MM.1S (cell line): ENCODE measurements at regions not wholly inside any gene's neighbourhood (a gene's known extent, or its start where the extent isn't known, plus 50 kb on each side); places are given as distances from the start of the nearest gene placed in this dataset.

ENCODE experiments used
- DNase-seq: peaks from one replicate; pipeline ENCODE4 v3.0.0-alpha.2; 2015
- H2AFZ ChIP-seq: fragments of 300-600 bp; sonication (generic); 2 replicates; pipeline ENCODE4 v1.6.0; 2016; ENCODE audit warnings: antibody characterized with exemption, low read length
- H3F3A ChIP-seq: fragments of 300-600 bp; sonication (generic); 2 replicates; pipeline ENCODE4 v1.6.1; 2016; ENCODE audit warnings: mild to moderate bottlenecking, antibody characterized with exemption, low read length, moderate library complexity, mixed read lengths; ENCODE audit not compliant: insufficient read depth
- H3K27ac ChIP-seq: fragments of 300-600 bp; sonication (generic); 2 replicates; pipeline ENCODE4 v1.5.1; 2016; ENCODE audit warnings: mild to moderate bottlenecking, low read length
- H3K27me3 ChIP-seq: fragments of 300-600 bp; sonication (generic); replicated peaks from 2 replicates; pipeline ENCODE4 v1.6.0; 2016; ENCODE audit warnings: low read length; ENCODE audit not compliant: insufficient read depth
- H3K36me3 ChIP-seq: fragments of 300-600 bp; sonication (generic); replicated peaks from 2 replicates; pipeline ENCODE4 v1.6.1; 2016; ENCODE audit warnings: mild to moderate bottlenecking, low read length, mixed read lengths; ENCODE audit not compliant: insufficient read depth
- H3K4me1 ChIP-seq: fragments of 300-600 bp; sonication (generic); 2 replicates; pipeline ENCODE4 v1.6.1; 2016; ENCODE audit warnings: low read length, mixed read lengths
- H3K4me2 ChIP-seq: fragments of 300-600 bp; sonication (generic); 2 replicates; pipeline ENCODE4 v1.6.0; 2016; ENCODE audit warnings: low read depth, low read length
- H3K4me3 ChIP-seq: fragments of 300-600 bp; sonication (generic); 2 replicates; pipeline ENCODE4 v1.5.1; 2016; ENCODE audit warnings: low read length, mixed read lengths
- H3K79me2 ChIP-seq: fragments of 300-600 bp; sonication (generic); 2 replicates; pipeline ENCODE4 v1.6.1; 2016; ENCODE audit warnings: mixed run types, low read length, mixed read lengths
- H3K9ac ChIP-seq: fragments of 300-600 bp; sonication (generic); 2 replicates; pipeline ENCODE4 v1.6.1; 2016; ENCODE audit warnings: low read length, mixed read lengths
- H3K9me2 ChIP-seq: fragments of 300-600 bp; sonication (generic); replicated peaks from 2 replicates; pipeline ENCODE4 v1.6.1; 2016; ENCODE audit warnings: mild to moderate bottlenecking, low read length, mixed read lengths; ENCODE audit not compliant: insufficient read depth
- H3K9me3 ChIP-seq: fragments of 300-600 bp; sonication (generic); replicated peaks from 2 replicates; pipeline ENCODE4 v1.6.1; 2016; ENCODE audit warnings: mild to moderate bottlenecking, low read length, mixed read lengths; ENCODE audit not compliant: insufficient read depth
- H4K20me1 ChIP-seq: fragments of 300-600 bp; sonication (generic); 2 replicates; pipeline ENCODE4 v1.6.1; 2016; ENCODE audit warnings: mild to moderate bottlenecking, low read length, moderate library complexity, mixed read lengths; ENCODE audit not compliant: insufficient read depth
- CTCF ChIP-seq: fragments of 300-600 bp; sonication (generic); IDR thresholded peaks from 2 replicates; pipeline ENCODE4 v1.5.1; 2016; ENCODE audit warnings: antibody characterized with exemption, low read length, mixed read lengths
- EZH2 ChIP-seq: fragments of 300-600 bp; sonication (generic); optimal IDR thresholded peaks from 2 replicates; pipeline ENCODE3; 2017; ENCODE audit warnings: low read depth, mild to moderate bottlenecking, antibody characterized with exemption, low read length, mixed read lengths
- EZH2phosphoT487 ChIP-seq: fragments of 300-600 bp; sonication (generic); IDR thresholded peaks from 2 replicates; pipeline ENCODE4 v1.6.1; 2018; ENCODE audit warnings: antibody characterized with exemption, low read length

GRCh38 chr2:16094811-16095210, 154.5 kb downstream of the MYCN start:
- no peak overlapping the region for H2AFZ ChIP-seq
- no peaks in the 10 kb centered on the region for H3F3A ChIP-seq
- no peak for TF ChIP-seq EZH2
- TF ChIP-seq EZH2phosphoT487: no peak
- TF ChIP-seq CTCF: no peak
- H3K9me2 ChIP-seq: no peaks in the 10 kb centered on the region
- no peaks in the 10 kb centered on the region for H3K9me3 ChIP-seq
- no peak overlapping the region for H3K4me3 ChIP-seq
- DNase-seq: no peak
- H4K20me1 ChIP-seq: no peaks in the 10 kb centered on the region
- H3K79me2 ChIP-seq: no peaks in the 10 kb centered on the region
- no peak overlapping the region for H3K4me2 ChIP-seq
- no peaks in the 10 kb centered on the region for H3K4me1 ChIP-seq
- no peaks in the 10 kb centered on the region for H3K36me3 ChIP-seq
- no peak overlapping the region for H3K9ac ChIP-seq
- no peak overlapping the region for H3K27ac ChIP-seq
- H3K27me3 ChIP-seq: no peaks in the 10 kb centered on the region

DNA sequence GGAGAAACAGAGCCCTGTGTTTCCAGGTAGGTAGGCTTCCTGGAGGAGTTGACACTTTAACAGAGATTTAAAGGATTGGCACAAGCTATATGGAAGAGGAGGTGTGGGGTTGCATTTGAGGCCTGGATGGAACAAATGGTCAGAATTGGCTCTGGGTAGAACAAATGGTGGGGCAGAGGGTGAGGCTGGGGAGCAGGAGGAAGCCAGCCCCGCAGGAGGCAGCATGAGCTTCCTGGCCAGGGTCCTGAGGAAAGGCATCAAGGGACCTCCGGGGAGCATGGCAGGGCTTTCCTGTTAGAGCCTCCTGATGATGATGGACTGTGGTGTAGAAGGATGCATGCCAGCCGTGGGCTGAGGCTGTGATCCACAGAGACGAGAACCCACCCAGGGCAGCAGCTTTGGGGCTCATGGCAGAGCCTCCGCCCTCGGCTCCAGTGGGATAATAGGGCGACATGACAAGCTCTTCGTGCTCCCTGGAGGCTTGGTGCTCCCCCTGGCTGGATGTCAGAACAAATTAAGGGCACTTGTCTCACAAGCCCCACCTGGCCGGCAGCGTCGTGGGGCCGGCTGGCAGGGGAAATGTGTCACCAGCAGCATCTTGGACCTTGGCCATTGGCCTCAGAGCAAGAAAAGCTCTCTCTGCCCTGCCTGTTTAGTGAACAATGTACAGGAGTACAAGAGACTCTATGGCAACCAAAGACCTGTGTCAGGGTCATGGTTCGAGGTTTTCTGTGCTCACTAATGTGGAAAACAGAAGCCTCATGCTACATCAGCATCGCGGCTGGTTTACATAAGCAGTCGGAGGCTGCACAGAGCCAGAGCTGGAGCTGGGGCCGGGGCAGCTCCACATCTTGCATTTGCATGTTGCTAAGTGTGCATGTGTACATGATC, 153.5 kb downstream of the MYCN start:
- TF ChIP-seq EZH2 (no peak), CTCF (no peak), EZH2phosphoT487 (no peak)
- Histone ChIP-seq H3K4me2 (no peak overlapping the region), H3K9me2 (no peaks in the 10 kb centered on the region), H3K27me3 (no peaks in the 10 kb centered on the region), H3K27ac (no peak overlapping the region), H3K9me3 (no peaks in the 10 kb centered on the region), H3K4me1 (no peaks in the 10 kb centered on the region), H2AFZ (no peak overlapping the region), H3K79me2 (no peaks in the 10 kb centered on the region), H3K4me3 (no peak overlapping the region), H3K9ac (no peak overlapping the region), H3K36me3 (no peaks in the 10 kb centered on the region), H4K20me1 (no peaks in the 10 kb centered on the region), H3F3A (no peaks in the 10 kb centered on the region)
- no peak for DNase-seq

- DNase-seq: no peak
- Histone ChIP-seq H3K9me3 (no peaks in the 10 kb centered on the region), H3K4me2 (no peak overlapping the region), H3K27me3 (no peaks in the 10 kb centered on the region), H3K4me3 (no peak overlapping the region), H2AFZ (no peak overlapping the region), H4K20me1 (no peaks in the 10 kb centered on the region), H3K27ac (no peak overlapping the region), H3K36me3 (no peaks in the 10 kb centered on the region), H3K9me2 (no peaks in the 10 kb centered on the region), H3K79me2 (no peaks in the 10 kb centered on the region), H3K9ac (no peak overlapping the region), H3F3A (no peaks in the 10 kb centered on the region), H3K4me1 (no peaks in the 10 kb centered on the region)
- TF ChIP-seq EZH2phosphoT487: no peak
- TF ChIP-seq CTCF: no peak
- TF ChIP-seq EZH2: no peak
Measured at GRCh38 chr2:16092861-16093638, 152.7 kb downstream of the MYCN start.
